ENCODE measurements at regions not wholly inside any gene's neighbourhood (a gene's known extent, or its start where the extent isn't known, plus 50 kb on each side); places are given as distances from the start of the nearest gene placed in this dataset.

DNA sequence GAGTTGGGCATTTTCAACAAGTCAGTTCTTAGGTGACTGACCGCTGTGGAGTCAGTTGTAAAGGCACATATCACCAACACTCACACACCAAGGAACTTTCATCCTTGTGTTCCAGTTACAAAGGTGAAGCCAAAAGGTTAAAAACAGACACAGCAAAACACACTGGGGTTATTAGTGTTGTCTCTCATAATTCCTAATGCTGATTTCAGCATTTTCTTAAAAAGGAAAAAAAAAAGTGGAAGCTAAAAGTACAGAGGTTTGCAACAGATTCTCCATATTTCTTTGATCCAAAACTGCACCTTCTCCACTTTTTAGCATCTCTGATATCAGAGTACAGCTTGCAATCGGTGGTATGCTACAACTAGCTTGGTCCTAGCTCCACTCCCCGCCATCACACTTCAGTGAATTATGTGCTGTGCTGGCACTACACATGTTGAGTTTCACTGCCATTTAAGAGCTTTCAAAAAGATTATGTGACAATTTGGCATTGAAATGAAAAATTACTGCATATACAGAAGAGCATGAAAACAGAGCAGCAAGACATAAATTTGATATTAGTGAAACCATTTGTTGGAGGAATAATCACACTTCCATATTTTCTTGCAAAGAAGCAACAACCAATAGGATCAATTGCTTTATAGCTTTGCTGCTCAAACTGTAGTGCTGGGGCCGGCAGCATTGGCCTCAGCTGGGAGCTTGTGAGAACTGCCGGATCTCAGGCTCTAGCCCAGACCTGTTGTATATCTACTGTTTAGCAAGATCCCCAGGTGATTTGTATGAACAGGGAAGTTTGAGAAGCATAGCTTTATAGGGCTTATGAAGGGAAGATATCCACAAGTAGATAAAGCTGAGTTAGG, 62.3 kb upstream of the DAPL1 start:
- no peak overlapping the region for H3K27ac ChIP-seq

GRCh38 chr2:158733430-158733755, 61.7 kb upstream of the DAPL1 start:
- TF ChIP-seq ZFX (IDR thresholded peaks at IDR 0.05; ENCODE audit: borderline replicate concordance) (no peak), CTCF (IDR thresholded peaks at IDR 0.05) (no peak)
- no peak overlapping the region for H3K27ac ChIP-seq

More for the DNA sequence above, 62.3 kb upstream of the DAPL1 start:
- TF ChIP-seq ZFX (IDR thresholded peaks at IDR 0.05; ENCODE audit: borderline replicate concordance): no peak
- no peak for TF ChIP-seq CTCF (IDR thresholded peaks at IDR 0.05)

DNA sequence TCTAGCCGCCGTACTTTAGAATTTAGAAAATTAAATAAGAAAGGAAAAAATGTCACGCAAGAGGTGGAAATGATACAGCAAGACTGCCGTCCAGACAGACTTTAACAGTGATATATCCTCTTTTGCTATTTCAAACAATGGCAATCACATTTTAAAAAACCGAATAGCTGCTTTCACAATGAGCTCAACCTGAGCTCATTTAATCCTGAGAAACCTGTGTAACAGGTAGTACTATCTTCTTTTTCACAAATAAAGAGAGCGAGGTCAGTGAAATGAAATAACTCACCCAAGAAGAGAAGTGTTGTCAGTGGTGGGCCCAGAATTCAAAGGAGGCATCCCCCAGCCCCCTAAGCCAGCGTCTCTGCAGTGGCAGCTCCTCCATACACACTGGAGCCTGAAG, 60.7 kb upstream of the DAPL1 start:
- no peak overlapping the region for H3K27ac ChIP-seq
- TF ChIP-seq CTCF (IDR thresholded peaks at IDR 0.05): no peak
- no peak for TF ChIP-seq ZFX (IDR thresholded peaks at IDR 0.05; ENCODE audit: borderline replicate concordance)

- TF ChIP-seq CTCF (IDR thresholded peaks at IDR 0.05) (no peak), ZFX (IDR thresholded peaks at IDR 0.05; ENCODE audit: borderline replicate concordance) (no peak)
- H3K27ac ChIP-seq: no peak overlapping the region
Measured at GRCh38 chr2:158735822-158736580, 59.1 kb upstream of the DAPL1 start.

- TF ChIP-seq CTCF (IDR thresholded peaks at IDR 0.05) (no peak), ZFX (IDR thresholded peaks at IDR 0.05; ENCODE audit: borderline replicate concordance) (no peak)
Measured at GRCh38 chr2:158738363-158738762, 56.8 kb upstream of the DAPL1 start.

GRCh38 chr2:158740127-158740526, 55.0 kb upstream of the DAPL1 start:
- TF ChIP-seq CTCF (IDR thresholded peaks at IDR 0.05) (no peak), ZFX (IDR thresholded peaks at IDR 0.05; ENCODE audit: borderline replicate concordance) (no peak)
- no peak overlapping the region for H3K27ac ChIP-seq

More at GRCh38 chr2:158738363-158738762, 56.8 kb upstream of the DAPL1 start:
- H3K27ac ChIP-seq: no peak overlapping the region

GRCh38 chr2:158740621-158741020, 54.5 kb upstream of the DAPL1 start:
- H3K27ac ChIP-seq: no peak overlapping the region
- TF ChIP-seq CTCF (IDR thresholded peaks at IDR 0.05): no peak

Data from 22Rv1 (cell line).